NCI-H2107 (cell line): ENCODE measurements at regions not wholly inside any gene's neighbourhood (a gene's known extent, or its start where the extent isn't known, plus 50 kb on each side); places are given as distances from the start of the nearest gene placed in this dataset.
"Not testable (repeated sequence)": the region's sequence is repeated elsewhere in the genome, so short reads cannot be mapped to it uniquely, and the experiment has no call there.

Experiments
- DNase-seq: peaks from one replicate; lab custom pipeline; 2025; lab: John Stamatoyannopoulos, UW

DNA sequence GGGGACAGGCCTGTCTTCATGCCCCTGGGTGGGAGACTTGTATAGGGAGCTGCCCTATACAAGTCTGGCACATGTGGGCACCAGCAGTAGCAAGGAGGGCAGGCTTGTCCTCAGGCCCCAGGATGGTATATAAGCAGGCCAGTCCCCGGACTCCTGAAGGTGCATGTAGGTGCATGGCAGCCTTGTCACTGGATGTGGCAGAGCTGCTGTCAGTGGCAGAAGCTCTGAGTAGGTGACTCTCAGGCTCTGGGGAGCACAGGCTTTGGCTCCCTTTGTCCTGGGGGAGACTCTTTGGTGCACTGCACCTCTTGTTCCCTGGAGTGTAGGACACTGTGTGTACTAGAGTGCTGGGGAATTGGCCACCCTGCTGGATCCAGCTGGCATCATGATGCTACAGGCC, 376.7 kb upstream of the DIPK2B start:
- no peak for DNase-seq

DNA sequence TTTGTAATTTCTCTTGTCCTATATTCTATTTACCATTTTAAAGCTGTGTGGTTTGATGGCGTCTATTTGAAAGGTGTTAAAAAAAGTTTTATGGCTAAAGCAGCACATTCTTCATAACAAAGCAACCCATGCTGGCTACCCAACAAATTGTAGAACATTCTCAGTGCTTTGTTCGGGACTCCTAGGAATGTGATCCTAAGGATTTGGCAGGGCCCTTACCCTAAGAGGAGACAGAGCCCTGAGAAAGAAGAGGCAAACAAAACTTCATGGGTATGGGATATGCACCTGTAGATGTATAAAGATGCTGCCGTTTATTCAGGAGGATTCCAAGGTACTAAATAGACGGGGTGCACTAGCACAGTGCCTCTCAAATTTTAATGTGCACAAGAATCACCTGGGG, 370.8 kb upstream of the DIPK2B start:
- no peak for DNase-seq

DNA sequence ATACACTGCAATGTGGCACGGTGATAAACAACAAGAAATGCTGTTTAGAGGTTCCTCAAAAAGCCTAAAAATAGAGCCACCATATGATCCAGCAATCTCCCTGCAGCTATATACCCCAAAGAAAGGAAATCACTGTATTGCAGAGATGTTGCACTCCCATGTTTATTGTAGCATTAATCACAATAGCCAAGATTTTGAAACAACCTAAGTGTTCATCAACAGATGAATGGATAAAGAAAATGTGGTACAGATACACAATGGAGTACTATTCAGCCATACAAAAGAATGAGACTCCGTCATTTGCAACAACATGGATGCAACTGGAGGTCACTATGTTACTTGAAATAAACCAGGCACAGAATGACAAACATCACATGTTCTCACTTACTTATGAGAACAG, 365.8 kb upstream of the DIPK2B start:
- no peak for DNase-seq

DNA sequence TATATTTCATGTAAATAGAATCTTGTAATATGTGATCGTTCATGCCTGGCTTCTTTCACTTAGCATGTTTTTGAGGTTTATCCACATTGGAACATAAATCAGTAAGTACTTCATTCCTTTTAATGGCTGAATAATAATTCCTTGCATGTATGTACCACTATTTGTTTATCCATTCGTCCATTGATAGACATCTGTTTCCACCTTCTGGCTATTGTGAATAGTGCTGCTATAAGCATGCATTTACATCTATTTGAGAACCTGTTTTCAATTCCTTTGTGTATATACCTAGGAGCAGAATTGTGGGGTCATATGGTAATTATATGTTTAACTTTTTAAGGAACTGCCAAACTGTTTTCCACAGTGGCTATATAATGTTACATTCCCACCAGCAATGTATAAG, 356.7 kb upstream of the DIPK2B start:
- no peak for DNase-seq

DNA sequence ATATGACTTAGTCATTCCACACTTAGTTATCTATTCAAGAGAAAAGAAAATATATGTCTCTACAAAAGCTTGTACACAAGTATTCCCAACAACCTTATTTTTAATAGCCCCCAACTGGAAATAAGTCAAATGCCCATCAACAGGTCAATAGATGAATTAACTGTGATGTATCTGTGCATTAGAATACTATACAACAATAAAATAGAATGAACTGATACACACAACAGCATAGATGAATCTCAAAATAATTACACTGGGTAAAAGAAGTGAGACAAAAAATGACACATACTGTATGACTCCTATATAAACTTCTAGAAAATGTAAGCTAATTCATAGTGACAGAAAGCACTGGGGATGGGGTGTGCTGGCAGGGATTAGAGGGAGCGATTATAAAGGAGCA, 354.1 kb upstream of the DIPK2B start:
- no peak for DNase-seq

DNA sequence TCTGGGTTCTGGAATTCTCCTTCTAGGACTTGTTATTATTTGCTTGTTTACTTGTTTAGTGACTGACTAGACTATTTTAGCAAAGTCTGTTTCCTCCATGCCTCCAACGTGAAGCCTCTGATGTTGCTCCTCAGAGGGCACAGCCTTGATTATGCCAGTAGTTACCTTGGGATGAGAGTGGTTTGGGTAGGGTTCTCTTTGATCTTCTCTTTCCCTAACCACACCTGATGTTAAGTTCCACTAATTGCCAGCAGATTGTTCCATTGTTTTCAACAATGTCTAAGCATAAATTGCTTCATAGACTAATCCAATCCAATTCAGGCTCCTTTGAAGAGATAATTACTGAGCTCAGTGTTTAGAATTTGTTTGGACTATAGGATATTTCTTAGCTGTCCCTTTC, 352.7 kb upstream of the DIPK2B start:
- no peak for DNase-seq

DNA sequence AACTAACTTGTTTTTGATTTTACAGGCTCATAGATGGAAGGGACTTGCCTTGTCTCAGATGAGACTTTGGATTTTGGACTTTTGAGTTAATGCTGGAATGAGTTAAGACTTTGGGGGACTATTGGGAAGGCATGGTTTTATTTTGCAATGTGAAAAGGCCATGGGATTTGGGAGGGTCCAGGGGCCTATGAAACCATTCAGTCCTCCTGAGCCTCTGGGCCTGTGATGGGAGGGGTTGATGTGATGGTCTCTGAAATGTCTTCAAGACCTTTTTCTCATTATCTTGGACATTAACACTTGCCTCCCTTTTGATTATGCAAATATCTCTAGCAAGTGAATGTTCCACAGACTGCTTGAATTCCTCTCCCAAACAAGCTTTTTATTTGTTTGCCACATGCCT, 346.0 kb upstream of the DIPK2B start:
- not testable (repeated sequence) for DNase-seq

DNA sequence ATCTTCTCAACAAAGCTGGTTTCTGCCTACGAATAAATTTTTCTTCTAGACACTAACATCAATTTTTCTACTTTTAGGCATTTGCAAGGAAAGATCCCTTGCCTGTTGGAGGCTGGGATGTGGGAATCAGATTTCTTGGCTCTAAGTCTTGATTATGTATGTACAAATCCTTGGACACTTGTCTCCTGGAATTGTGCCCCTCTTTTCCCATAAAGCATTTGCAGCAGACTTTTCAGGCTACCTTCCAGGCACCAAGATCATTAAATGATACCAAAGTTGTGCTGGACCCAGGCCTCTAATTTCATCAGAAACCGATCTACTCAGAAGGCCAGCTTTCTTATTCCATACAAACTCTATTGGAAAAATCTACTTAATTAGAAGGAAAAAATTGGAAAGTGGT, 339.5 kb upstream of the DIPK2B start:
- DNase-seq: no peak

DNA sequence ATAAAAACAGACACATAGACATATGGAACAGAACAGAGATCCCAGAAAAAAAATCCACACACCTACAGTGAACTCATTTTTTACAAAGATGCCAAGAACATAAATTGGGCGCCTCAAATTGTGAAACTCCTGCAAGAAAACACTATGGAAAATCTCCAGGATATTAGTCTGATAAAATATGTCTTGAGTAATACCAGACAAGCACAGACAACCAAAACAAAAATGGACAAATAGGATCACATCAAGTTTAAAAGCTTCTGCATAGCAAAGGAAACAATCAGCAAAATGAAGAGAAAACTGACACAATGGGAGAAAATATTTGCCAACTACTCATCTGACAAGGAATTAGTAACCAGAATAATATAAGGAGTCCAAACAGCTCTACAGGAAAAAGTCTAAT, 337.3 kb upstream of the DIPK2B start:
- DNase-seq: no peak

DNA sequence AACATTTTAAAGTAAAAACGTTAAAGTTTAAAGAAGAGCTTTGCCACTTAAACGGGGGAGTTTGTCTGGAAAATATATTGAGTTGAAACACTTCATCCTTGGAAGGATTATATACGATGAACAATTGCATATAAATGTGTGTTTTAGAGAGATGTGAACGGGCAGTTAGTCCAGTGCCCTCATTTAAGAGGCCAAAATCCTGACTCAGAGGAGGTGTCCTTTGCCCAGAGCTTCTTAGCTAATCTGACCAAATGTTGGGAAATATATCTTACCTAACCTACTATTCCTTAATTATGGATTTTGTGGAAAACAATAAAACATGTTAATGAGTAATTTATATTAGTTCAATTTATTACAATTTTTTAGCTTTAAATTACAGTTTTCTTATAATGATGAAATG, 327.2 kb upstream of the DIPK2B start:
- no peak for DNase-seq

DNA sequence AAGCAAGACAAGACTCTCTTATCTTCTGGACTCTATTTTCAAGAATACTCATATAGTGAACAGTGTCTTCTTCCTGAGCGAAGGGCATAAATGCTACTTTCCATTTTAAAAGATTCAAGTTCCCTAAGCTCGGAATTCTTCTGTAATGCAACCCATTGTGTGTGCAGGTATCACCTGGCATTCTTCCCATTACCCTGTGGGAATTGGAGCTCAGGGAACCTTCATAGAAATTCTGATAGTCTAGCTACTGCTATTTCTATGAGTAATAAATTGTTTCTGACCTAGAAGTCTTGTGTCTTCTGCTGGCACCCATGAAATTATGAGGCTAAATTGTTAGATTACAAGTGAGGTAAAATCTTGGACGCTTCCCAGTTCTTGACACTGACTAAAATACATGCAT, 324.1 kb upstream of the DIPK2B start:
- DNase-seq: no peak

DNA sequence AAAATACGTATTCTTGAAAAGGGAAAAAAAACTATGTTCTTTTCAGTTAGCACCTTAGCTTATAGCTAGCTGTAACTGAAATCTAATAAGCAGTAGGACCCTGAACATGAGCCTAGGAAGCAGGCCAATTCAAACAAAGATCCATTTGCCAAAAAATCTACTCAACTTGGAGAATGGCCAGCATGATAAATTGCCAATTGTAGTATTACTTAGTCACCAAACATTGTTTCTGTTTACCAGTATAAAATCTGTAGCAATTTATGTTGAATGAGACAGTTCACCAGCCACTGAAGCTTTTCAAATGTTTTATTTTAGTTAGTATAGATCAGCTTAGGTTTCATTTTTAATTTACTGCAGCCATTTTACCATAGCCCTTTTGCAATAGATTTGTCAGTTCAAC, 323.6 kb upstream of the DIPK2B start:
- no peak for DNase-seq

DNA sequence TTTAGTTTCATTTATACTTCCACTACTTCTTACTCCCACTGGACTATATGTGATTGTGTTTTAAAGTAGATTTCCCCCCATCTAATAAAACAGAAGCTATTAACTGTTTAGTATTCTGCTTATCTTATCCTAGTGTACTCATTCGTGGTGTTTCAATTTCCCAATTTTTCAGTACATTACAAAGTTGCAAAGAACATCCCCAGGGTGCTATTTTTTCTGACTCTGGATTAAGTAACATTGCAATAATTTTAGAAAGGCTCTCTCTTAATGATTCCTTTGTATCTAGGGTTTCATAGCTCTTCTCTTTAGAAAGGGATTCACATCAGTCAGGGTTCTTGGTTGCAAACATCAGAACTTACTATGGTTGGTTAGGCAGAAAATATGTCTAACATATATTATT, 317.9 kb upstream of the DIPK2B start:
- DNase-seq: no peak

DNA sequence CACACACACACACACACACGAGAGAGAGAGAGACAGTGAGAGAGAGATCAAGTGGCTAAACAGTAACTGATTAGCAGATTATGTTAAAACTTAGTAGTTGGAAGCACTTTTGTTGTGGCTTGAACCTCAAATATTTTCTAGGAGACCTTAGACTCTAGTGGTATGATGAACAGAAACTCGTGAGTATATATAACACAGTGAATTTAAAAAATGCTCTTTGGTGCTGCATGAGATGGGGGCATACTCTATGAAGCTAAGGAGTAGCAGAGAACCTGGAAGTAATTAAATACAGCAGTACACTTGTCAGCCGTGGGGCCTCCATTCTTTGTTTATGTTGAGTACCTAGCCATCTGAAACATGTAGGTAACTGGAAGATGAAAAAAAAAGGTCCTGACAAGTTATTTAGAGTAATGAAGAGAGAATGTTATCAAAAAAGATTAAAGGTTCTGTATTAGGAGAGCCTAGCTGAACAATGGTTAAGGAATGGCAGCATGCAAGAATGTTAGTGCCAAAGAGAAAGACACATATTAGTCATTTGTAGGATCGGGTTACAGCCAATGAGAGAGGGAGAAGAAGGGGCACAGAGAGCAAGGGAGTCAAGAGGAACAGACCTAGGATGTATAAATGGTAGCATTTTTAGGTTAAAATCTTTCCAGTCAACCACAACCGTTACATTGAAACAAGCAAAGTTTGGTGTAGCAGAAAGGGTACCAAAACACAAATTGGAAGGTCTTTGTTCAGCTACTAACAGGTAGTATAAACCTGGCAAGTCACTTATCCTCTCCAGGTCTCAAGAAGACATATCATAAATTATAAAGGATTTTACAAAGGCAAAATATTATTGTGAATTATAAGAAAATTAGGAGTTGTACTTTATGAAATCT, 316.7 kb upstream of the DIPK2B start:
- DNase-seq: no peak

DNA sequence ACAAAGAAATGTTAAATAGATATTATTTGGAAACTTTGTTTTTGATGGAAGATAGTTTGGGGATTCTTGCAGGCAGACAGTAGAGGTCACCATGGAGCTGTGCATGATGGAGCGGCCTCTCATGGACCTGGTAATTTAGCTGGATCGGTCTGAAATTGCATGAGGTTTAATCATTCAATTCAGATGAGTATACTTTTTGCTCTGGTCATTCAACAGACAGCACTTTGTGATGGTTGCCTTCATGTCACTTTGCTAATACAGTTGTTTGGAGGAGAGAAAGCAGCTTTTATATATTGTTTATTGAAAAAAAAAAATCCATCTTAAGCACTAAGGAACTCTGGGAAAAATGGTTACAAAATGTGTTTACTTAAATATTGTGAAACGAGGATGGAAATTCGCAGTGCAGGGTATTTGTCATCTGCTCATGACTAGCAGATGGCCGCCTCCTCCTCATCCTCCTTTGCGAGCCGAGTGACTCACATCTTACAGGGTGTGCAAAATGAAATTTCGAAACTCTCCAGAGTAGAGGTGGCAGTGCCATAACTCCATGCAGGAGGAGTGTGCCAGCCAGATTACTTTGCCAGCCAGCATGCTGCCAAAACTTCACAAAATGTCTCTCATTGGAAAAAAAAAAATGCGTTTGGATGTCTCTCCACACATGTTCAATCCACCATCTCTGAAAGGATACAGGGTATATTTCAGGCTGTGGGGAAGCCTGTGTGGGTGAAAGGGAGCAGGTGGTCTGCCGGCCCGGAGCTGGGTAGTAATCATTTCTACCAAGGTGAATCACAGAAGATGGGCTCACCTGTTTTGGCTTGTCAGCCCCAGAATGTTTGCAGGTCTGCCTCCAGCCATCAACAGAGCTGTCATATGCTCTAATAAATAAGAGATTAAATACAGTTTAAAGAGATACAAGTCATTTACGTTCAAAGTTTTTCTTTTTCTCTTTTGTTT, 314.9 kb upstream of the DIPK2B start:
- no peak for DNase-seq

DNA sequence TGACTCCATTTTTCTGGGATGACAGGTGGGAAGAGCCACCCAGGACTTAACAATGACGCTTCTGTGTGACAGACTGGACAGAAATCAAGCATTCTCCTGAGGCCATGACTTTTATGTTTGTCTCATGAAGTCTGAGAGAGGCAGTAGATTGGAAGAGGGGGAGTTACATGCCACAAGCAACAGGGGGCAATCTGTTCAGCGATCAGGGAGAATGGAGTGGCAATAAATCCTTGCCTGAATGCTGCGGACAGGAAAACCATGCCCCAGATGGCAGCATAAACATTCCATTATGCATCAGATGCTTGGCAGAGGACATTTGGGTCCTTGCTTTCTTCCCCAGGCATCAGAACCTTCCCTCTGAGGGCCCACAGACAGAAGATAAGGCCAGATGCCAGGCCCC, 312.4 kb upstream of the DIPK2B start:
- DNase-seq: no peak

DNA sequence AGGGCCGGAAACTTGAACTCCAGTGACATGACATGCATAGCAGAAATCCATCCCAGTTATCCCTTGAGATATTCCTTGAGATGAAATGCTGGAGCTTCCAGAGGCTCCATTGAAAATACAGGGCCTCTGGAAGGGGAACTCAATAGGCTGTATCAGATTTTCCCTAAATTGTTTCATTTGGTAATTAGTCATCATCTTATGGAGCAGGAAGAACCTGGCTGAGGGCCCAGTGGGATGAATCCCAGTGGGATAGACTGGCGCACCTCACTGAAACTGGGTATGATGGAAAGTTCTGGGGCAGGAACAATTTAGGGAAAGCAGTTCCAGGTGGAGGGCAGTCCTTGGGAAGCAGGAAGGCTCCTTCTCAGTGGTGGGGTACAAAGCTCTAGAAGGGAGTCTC, 307.8 kb upstream of the DIPK2B start:
- DNase-seq: no peak

DNA sequence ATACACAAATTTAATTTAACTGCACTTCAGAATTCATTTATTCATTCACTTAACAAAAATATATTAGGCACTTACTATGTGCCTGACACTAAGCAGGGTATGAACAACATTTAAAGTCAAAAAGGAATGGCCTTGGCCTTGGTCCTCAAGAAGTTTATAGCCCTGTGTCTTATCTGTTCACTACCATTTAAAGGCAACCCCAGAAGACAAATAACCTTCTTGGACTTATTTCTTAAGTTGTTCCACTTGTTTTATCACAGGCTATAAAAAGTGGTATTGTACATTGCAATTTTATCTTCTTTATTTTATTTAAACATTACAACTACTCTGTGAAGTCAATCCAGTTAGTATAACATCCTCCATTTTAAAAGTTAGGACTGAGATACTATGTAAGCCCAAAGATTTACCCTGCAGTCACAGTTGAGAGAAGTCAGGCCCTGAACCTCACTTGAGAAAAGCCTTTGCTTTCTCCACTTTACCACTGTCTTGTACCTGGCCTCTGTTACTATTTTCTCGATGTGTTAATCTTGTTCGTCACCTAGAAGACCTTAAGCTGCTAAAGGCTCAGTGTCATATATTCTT, 305.6 kb upstream of the DIPK2B start:
- no peak for DNase-seq

DNA sequence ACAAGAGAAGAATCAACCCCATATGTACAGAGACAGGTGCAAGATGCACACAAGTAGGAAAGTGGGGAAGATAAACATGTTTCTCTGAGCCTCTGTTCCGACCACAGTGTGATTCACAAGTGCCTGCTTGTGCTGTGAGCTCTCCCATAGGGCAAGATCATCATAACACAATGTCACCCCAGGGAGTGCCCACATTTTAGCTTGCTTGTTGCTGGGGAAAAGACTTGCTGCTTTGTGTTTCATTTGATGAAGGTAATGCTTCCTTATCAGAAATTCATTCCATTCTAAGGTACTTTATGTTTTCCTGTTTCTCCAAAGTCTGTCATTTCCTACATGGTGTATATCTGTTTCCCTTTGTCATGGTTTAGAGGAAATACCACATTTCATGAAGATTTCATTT, 304.5 kb upstream of the DIPK2B start:
- no peak for DNase-seq

DNA sequence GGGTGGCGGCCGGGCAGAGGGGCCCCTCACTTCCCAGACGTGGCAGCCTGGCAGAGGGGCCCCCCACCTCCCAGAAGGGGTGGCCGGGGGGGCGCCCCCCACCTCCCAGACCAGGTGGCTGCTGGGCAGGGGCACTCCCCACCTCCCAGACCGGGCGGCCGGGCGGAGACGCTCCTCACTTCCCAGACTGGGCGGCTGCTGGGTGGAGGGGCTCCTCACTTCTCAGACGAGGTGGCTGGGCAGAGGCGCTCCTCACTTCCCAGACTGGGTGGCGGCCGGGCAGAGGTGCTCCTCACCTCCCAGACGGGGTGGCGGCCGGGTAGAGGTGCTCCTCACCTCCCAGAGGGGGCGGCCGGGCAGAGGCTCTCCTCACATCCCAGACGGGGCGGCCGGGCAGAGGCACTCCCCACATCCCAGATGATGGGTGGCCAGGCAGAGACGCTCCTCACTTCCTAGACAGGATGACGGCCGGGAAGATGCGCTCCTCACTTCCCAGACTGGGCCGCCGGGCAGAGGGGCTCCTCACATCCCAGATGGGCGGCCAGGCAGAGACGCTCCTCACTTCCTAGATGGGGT, 303.2 kb upstream of the DIPK2B start:
- not testable (repeated sequence) for DNase-seq

DNA sequence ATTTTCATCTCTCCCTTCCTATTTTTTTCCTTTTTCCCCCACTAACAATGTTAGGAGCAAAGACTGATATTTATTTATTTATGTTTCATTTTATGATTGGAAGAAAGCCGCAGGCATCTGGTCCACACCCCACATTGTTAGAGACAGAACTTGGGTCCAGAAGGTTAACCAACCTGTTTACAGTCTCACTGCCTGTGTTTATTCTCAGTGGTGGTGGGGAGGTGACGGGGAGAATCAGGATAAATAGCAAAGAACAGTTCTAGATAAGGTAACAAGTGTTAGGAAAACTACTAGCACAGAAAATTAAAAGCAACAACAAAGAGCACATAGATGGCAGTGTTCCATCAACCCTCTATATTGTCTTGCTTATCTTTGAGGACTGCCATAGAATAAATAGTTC, 301.7 kb upstream of the DIPK2B start:
- no peak for DNase-seq

DNA sequence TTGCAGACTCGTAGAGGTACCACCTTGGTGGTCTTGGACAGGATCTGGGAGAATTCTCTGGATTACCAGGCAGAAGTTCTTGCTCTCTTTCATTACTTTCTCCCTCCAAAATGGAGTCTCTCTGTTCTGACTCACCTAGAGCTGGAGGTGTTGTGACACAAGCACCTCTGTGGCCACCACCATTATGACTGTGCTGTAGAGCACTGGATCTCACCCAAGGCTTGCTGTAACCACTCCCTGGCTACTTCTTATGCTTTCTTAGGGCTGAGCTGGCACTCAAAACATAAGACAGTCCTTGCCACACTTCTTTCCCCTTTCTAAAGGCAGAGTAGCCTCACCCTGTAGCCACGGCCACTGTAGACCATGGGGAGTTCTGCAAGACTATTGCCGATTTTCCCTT, 296.6 kb upstream of the DIPK2B start:
- no peak for DNase-seq
